ENCODE measurements at regions not wholly inside any gene's neighbourhood (a gene's known extent, or its start where the extent isn't known, plus 50 kb on each side); places are given as distances from the start of the nearest gene placed in this dataset.

GRCh38 chr6:144335311-144335861, 50.3 kb downstream of the UTRN start:
- DNase-seq (ENCODE audit: low read depth in 2 of 2), result no peak

GRCh38 chr6:144335914-144336313, 50.8 kb downstream of the UTRN start:
- DNase-seq (ENCODE audit: low read depth in 2 of 2), result no peak

DNA sequence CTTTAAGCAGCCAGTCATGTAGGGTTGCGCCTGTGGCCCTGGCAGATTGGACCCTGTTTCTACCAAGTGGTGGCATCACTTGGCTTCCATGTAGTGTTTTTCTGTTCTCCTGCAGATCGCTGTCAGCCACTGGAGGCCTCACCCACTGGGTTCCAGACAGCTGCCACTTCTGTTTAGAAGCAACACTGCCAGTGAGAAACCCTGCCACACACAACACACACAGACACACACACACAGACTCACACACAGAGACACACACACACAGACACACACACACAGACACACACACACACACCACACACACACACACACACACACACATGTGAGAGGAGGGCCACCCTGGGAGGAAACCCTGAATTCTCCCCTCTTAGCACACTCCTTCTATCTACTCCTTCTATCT, 51.8 kb downstream of the UTRN start:
- no peak for DNase-seq (ENCODE audit: low read depth in 2 of 2)

GRCh38 chr6:144338474-144338873, 53.3 kb downstream of the UTRN start:
- DNase-seq (ENCODE audit: low read depth in 2 of 2), result no peak

GRCh38 chr6:144338951-144339700, 54.0 kb downstream of the UTRN start:
- DNase-seq (ENCODE audit: low read depth in 2 of 2), result no peak

- no peak for DNase-seq (ENCODE audit: low read depth in 2 of 2)
These were observed 54.8 kb downstream of the UTRN start for GRCh38 chr6:144339859-144340452.

GRCh38 chr6:144340541-144341371, 55.6 kb downstream of the UTRN start:
- DNase-seq (ENCODE audit: low read depth in 2 of 2), result no peak

DNA sequence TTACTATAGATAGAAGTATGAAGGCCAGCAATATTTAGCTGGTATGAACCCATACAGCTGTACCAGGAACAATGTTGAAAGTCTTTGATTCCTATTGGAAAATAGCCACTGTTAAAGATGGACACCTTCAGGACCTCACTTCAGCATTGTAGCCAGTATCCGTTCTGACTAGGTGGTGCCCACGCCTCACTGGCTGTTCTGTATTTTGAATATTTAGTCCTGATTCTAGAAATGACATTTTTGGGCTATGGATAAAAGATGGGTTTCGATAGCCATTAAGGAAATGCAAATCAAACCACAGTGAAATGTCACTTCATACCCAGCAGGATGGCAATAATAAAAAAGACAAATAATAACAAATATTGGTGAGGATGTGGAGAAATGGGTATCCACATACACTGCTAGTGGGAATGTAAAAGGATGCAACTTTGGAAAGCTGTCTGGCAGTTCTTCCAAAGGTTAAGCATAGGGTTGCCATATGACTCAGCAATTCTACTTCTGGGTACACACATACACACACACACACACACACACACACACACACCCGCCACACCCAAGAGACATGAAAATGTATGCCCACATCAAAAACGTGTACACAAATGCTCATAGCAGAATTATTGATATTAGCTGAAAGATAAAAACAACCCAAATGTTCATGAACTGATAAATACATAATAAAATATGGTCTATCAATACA, 56.8 kb downstream of the UTRN start:
- no peak for DNase-seq (ENCODE audit: low read depth in 2 of 2)

- no peak for DNase-seq (ENCODE audit: low read depth in 2 of 2)
These were observed 58.7 kb downstream of the UTRN start for GRCh38 chr6:144343701-144344428.

DNA sequence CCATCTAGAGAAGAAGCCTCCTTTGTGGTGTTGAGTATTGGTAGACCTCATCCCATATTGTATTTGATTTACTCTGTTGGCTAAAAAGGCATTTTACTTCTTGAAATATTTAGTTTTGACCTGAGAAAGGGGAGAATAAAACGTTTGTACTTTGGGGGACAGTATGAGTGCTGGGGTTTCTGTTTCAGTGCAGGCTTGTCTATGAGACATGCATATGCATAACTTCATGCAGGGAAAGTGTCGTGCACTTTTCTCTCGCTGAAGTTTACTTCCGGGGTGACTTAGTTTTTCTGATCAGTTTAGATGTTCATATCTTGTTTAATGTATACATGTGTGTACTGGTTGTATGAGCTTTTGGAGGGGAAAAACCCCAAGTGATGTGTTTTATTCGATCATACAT, 59.5 kb downstream of the UTRN start:
- no peak for DNase-seq (ENCODE audit: low read depth in 2 of 2)

GRCh38 chr6:144345451-144345850, 60.3 kb downstream of the UTRN start:
- DNase-seq (ENCODE audit: low read depth in 2 of 2), result no peak

DNA sequence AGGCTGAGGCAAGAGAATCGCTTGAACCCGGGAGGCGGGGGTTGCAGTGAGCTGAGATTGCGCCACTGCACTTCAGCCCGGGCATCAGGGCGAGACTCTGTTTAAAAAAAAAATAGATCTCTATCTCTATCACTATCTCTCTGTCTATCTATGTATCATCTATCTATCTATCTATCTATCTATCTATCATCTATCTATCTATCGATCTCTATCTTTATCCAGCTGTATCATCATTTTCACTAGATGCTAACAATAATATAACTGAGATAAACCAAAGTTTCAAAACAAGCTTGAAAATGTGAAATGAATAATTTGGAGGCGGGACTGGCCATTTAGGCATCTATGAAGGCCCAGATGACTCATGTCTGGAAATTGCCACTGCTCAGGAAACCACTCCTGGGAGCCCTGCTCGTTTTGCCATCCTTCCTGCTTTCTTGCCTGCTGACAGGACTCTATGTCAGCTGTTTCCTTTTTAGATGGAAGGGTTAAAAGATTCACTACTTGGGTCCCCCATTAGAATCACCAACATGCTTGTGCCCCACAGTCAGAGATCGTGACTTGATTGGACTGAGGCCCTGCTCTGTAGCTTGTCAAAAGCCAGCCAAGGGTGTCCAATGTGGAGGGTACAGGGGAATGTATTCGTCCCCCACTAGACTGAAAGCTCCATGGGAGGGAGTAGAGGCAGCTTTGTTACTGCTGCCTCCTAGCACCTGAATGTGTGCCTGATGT, 61.7 kb downstream of the UTRN start:
- DNase-seq (ENCODE audit: low read depth in 2 of 2), result no peak

DNA sequence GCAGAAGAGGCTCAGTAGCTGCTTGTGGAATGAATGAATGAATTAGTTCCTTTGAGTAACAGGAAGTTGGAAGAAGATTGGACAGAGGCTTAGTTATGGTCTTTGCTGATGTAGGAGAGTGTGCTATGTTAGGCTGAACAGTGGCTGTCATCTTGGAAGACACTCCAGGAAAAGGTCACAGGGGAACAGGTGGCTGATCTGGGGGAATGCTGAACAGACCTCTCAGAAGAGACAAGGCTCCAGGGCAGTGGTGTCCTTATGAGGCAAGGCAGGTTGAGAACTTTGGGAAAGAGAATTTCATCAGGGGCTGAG, 62.3 kb downstream of the UTRN start:
- DNase-seq (ENCODE audit: low read depth in 2 of 2), result no peak

DNA sequence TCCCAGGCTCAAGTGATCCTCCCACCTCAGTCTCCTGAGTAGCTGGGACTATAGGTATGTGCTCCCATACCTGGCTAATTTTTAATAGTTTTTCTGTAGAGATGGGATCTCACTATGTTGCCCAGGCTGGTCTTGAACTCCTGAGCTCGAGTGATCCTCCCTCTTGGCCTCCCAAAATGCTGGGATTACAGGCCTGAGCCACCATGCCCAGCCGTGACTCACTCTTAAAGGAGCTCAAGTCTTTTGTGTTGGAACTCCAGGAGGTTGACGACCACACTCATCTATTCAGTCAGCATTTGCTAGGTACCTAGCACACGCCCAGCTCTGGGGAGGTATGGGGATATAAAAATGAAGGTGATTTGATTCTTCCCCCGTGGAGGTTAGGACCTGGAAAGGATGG, 62.8 kb downstream of the UTRN start:
- no peak for DNase-seq (ENCODE audit: low read depth in 2 of 2)

- no peak for DNase-seq (ENCODE audit: low read depth in 2 of 2)
These were observed 64.8 kb downstream of the UTRN start for GRCh38 chr6:144349690-144350527.

DNA sequence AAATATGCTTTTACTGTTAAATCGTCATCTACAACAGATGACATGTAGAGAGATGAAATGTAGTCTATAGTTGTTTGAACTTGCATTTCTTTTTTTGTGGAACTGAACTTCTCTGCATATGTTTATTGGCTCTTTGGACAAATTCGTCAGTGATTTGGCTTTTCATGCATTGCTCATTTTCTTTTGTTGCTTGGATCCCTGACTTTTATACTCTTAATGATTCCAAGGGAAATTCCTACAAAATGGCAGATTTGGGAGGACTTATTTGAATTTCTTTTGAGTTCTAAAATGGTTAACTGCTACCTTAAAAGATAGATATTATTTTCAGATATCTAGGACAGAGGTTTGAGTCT, 65.4 kb downstream of the UTRN start:
- no peak for DNase-seq (ENCODE audit: low read depth in 2 of 2)

- no peak for DNase-seq (ENCODE audit: low read depth in 2 of 2)
These were observed 66.4 kb downstream of the UTRN start for GRCh38 chr6:144351379-144352127.

DNA sequence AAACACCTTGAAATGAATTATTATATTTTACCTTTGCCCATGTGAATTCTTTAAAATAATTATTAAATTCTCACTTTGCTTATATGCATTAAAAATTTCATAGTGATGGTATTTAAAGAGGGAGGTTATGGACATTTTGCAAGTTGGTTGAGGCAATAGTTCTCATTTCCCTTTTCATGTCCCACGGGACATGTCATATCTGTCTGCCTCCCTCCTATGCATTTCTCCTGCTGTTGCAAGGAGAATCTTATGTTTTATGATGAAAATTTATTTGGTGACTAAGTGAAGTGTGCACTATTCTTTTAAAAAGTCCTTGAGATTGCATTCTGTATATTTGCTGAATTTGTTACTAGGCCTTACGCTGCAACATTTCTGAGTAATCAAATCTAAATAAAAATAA, 67.2 kb downstream of the UTRN start:
- DNase-seq (ENCODE audit: low read depth in 2 of 2), result no peak

DNA sequence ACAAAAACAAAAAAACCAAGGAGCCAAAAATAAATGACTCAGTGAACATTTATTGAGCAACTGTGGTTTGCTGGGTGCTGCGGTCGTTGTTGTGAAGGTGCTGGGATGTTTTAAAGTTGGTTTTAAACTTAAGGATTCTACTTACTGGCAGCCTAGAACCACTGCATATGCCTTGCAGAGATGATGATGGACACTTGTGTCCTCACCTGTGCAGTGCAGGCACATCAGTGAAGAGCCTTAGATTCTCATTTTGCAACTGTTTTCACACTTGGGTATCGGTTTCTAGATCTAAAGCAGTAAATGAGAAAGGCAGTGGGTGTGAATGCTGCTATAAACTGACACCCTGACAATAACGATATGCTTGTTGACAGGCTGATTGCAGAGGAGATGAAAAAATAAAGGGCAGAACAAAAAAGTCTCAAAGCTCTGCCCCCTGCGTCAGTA, 68.8 kb downstream of the UTRN start:
- no peak for DNase-seq (ENCODE audit: low read depth in 2 of 2)

All from stimulated activated CD4-positive, alpha-beta T cell treated with anti-CD3 and anti-CD28 coated beads, Interleukin-1b, Interleukin-23, amount 100 ng/mL, for 1 hour (primary cell).